Brain microvascular endothelial cell (primary cell): ENCODE measurements at regions not wholly inside any gene's neighbourhood (a gene's known extent, or its start where the extent isn't known, plus 50 kb on each side); places are given as distances from the start of the nearest gene placed in this dataset.

ENCODE experiments used
- DNase-seq: peaks from one replicate; pipeline ENCODE4 v3.0.0-alpha.2; 2020
- H3K27ac ChIP-seq: fragments of 250-450 bp; sonication (Bioruptor Pico); 2 replicates; pipeline ENCODE4 v1.5.1; 2020; ENCODE audit warnings: mild to moderate bottlenecking, moderate library complexity
- H3K27me3 ChIP-seq: fragments of 250-450 bp; sonication (Bioruptor Pico); replicated peaks from 2 replicates; pipeline ENCODE4 v1.5.1; 2020; ENCODE audit warnings: mild to moderate bottlenecking
- H3K36me3 ChIP-seq: fragments of 250-450 bp; sonication (Bioruptor Pico); replicated peaks from 2 replicates; pipeline ENCODE4 v1.5.1; 2020; ENCODE audit warnings: mild to moderate bottlenecking
- H3K4me3 ChIP-seq: 2 replicates; pipeline ENCODE4 v1.5.1; 2011; ENCODE audit warnings: low read depth, mild to moderate bottlenecking, control low read depth, low read length, moderate library complexity
- in situ Hi-C: cut with HindIII; loops from 2 replicates; pipeline ENCODE4 v1.10.0; 2017; ENCODE audit warnings: low sequenced_read_pairs, low pct_ligation_motif_present
- TF ChIP-seq, protein P1 (sequence below): IDR thresholded peaks from 2 replicates; pipeline ENCODE4 v1.5.1; 2011; ENCODE audit warnings: low read depth, mild to moderate bottlenecking, moderate library complexity, low read length, control low read depth, inconsistent platforms; ENCODE audit errors: missing control alignments

DNA sequence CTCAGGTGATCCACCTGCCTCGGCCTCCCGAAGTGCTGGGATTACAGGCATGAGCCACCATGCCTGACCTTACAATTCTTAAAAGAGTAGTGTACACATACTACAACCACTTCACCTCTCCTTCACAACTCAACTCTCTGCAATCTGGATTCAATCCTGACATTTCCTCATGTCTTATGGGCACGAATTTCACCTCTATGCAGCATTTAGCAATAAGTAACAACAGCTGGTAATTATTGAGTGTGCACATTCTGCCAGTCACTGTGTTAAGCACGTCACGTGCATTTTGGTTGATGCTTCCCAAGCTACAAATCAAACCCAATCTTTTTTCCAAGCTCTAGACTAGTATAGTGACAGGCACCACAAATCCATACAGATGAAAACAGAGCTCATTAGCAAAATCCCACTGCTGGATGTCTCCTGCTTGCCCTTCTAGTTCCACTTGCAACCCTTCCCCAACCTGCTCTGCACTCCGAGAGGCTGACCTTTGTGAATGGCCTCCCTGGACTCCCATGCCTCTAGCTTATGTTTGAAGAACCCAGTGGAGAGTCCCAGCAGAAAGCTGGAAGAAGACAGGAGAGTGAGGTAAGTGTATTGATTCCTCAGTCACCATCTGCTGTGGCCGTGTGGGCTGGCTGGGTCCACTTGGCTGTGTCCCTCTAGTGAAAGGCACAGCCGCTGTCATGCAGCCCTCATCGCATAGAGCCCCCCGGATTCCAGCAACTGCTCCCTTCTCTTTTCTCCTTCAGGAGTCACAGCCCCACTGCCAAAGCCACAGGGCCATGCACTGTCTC, 176.5 kb downstream of the MEX3B start:
- Histone ChIP-seq H3K4me3 (no peak overlapping the region), H3K27ac (no peak overlapping the region), H3K27me3 (no peaks in the 10 kb centered on the region), H3K36me3 (no peaks in the 10 kb centered on the region)
- in situ Hi-C loops = no loop called here
- TF ChIP-seq, protein P1, sequence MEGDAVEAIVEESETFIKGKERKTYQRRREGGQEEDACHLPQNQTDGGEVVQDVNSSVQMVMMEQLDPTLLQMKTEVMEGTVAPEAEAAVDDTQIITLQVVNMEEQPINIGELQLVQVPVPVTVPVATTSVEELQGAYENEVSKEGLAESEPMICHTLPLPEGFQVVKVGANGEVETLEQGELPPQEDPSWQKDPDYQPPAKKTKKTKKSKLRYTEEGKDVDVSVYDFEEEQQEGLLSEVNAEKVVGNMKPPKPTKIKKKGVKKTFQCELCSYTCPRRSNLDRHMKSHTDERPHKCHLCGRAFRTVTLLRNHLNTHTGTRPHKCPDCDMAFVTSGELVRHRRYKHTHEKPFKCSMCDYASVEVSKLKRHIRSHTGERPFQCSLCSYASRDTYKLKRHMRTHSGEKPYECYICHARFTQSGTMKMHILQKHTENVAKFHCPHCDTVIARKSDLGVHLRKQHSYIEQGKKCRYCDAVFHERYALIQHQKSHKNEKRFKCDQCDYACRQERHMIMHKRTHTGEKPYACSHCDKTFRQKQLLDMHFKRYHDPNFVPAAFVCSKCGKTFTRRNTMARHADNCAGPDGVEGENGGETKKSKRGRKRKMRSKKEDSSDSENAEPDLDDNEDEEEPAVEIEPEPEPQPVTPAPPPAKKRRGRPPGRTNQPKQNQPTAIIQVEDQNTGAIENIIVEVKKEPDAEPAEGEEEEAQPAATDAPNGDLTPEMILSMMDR = no peak
- DNase-seq = no peak

DNA sequence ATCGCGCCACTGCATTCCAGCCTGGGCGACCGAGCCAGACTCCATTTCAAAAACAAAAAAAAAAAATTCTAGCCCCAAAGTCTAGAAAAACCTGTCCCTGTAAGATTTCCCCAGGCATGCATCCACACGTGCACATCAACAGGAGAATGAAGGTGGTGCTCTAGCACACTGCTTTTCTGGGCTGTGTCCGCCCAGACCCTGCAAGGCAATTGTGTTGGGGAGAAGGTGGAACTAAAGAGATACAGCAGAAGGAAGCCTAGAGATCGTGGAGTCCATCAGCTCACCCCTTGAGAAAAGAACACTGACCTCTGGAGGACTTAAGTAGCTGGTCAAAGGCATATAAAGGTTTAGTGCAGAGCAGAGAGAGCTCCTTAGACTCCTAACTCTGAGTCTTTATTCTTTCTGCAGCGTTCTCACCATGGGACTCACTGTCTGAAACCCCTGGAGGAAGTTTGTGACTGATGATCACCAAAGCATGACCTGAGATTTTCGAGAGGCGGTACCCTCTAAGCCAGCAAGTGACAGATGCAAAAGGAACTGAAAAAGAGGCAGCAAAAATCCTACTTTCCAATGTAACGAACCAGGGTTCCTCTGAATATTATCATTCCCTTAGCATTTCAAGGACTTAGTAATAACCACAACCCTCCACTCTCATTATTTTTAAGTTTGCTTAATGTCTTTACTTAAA, 179.8 kb downstream of the MEX3B start:
- no peak overlapping the region for H3K4me3 ChIP-seq
- H3K27ac ChIP-seq = no peak overlapping the region
- H3K36me3 ChIP-seq = no peaks in the 10 kb centered on the region
- TF ChIP-seq, protein P1 = no peak
- in situ Hi-C loops = no loop called here
- H3K27me3 ChIP-seq = no peaks in the 10 kb centered on the region
- no peak for DNase-seq

DNA sequence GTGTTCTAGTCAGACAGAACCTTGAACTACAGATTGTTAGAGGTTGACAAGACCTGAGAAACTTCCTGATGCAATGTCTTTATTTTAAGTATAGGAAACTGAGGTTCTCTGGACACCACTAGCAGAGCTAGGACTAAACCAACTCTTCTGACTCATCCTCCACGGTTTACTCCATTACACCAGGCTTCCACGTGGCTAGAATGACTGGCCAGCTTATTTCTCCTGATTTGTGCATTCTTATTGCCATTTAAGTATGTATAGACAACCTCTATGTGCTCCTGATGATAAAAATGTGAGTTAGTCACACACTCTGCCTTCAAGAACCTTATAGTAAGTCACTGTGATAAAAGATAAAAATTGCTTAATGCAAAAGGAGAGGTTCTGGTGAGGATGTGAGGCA, 182.7 kb downstream of the MEX3B start:
- DNase-seq = peak; percentile 60
- H3K36me3 ChIP-seq = no peaks in the 10 kb centered on the region
- in situ Hi-C loops = no loop called here
- H3K27ac ChIP-seq = no peak overlapping the region
- no peaks in the 10 kb centered on the region for H3K27me3 ChIP-seq
- no peak overlapping the region for H3K4me3 ChIP-seq
- TF ChIP-seq, protein P1 = no peak

DNA sequence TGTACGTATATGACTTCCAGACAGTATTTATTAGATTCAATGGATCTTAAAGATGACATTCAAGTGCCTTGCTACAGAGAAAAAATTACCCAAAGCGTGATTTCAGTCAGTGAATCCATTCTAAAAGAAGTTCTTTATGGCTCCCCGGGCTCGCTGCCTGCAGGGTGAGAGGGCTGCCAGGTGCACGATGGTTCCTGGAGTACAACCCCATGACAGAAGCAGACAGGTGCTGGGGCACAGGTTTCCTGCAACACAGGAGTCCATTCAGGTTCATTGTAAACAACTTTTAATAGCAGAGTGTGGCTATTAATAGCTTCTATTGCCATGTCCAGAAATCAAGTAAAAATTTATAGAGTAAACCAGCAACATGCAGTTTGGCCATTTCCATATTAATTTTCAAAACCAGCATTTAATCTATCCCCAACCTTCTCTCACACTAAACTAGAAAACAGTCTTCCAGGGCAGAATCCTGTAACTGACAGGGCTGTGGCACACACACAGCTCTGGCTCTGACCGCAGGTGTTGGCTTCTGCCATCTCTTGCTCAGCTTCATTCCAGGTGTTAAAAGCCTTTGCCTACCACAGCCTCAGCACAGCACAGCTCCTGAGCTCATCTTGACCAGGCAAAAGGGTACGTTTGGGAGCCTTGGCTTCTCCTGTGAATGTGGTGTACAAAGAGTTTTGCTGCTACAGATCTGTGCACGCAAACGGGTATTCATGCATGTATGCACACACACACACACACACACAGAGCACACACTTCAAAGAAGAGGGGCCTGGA, 185.9 kb downstream of the MEX3B start:
- no peak overlapping the region for H3K27ac ChIP-seq
- no peak for DNase-seq
- H3K4me3 ChIP-seq = no peak overlapping the region
- TF ChIP-seq, protein P1 = no peak
- in situ Hi-C loops = no loop called here
- no peaks in the 10 kb centered on the region for H3K27me3 ChIP-seq
- no peaks in the 10 kb centered on the region for H3K36me3 ChIP-seq

DNA sequence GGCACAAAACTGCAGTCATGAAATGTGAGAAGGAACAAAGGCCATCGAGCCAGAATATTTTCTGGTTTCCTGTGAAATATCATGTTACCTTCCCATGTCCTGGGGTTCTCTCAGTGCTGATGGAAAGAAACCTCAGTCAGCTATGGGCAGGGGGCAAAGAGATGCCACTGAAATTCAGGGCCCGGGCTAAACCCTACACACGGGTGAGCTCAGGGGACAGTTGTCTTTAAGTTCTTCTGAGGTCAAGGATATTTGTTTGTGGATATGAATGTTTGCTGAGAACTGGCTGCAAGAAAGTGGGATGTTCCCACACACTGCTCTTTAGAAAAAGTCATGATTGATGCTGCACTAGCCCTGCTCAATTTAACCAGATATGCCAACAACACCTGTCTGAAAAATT, 187.2 kb downstream of the MEX3B start:
- in situ Hi-C loops = no loop called here
- no peaks in the 10 kb centered on the region for H3K36me3 ChIP-seq
- no peak for DNase-seq
- H3K27ac ChIP-seq = no peak overlapping the region
- H3K27me3 ChIP-seq = no peaks in the 10 kb centered on the region
- H3K4me3 ChIP-seq = no peak overlapping the region
- TF ChIP-seq, protein P1 = no peak
